Neural cell (in vitro differentiated cells): ENCODE measurements at regions not wholly inside any gene's neighbourhood (a gene's known extent, or its start where the extent isn't known, plus 50 kb on each side); places are given as distances from the start of the nearest gene placed in this dataset.

Source experiments
- H2AFZ ChIP-seq: fragments of 200-600, 300-800 bp; sonication (generic), shearing (Covaris generic); 2 replicates; pipeline ENCODE4 v1.6.0; 2014; ENCODE audit warnings: low read depth, mild to moderate bottlenecking, antibody characterized with exemption, low read length, moderate library complexity
- H3F3A ChIP-seq: fragments of 200-600 bp; shearing (Covaris generic); 2 replicates; pipeline ENCODE4 v1.6.1; 2016; ENCODE audit warnings: mild to moderate bottlenecking, moderate library complexity, mixed read lengths, antibody characterized with exemption, low read length; ENCODE audit not compliant: insufficient read depth, poor library complexity, severe bottlenecking
- H3K27ac ChIP-seq: fragments of 200-600, 300-800 bp; sonication (generic), shearing (Covaris generic); 2 replicates; pipeline ENCODE4 v1.5.1; 2014; ENCODE audit warnings: mild to moderate bottlenecking, low read length, moderate library complexity
- H3K27me3 ChIP-seq: fragments of 300-800, 200-600 bp; sonication (generic), shearing (Covaris generic); 2 replicates; pipeline ENCODE4 v1.6.0; 2014; ENCODE audit warnings: mild to moderate bottlenecking, low read depth, low read length, moderate library complexity; ENCODE audit not compliant: insufficient read depth
- H3K36me3 ChIP-seq: fragments of 300-800, 200-600 bp; sonication (generic), shearing (Covaris generic); 2 replicates; pipeline ENCODE4 v1.5.1; 2014; ENCODE audit warnings: mild to moderate bottlenecking, antibody characterized with exemption, low read length, moderate library complexity; ENCODE audit not compliant: insufficient read depth
- H3K4me2 ChIP-seq: fragments of 300-800, 200-600 bp; sonication (generic), shearing (Covaris generic); 2 replicates; pipeline ENCODE4 v1.6.0; 2014; ENCODE audit warnings: mild to moderate bottlenecking, low read length
- H3K4me3 ChIP-seq: fragments of 300-800, 200-600 bp; sonication (generic), shearing (Covaris generic); 2 replicates; pipeline ENCODE4 v1.5.1; 2014; ENCODE audit warnings: mild to moderate bottlenecking, low read length, moderate library complexity
- H3K79me2 ChIP-seq: fragments of 200-600 bp; shearing (Covaris generic); replicated peaks from 2 replicates; pipeline ENCODE4 v1.6.0; 2014; ENCODE audit warnings: mild to moderate bottlenecking, low read length, moderate library complexity; ENCODE audit not compliant: insufficient read depth
- H3K9ac ChIP-seq: fragments of 300-800, 200-600 bp; sonication (generic), shearing (Covaris generic); 2 replicates; pipeline ENCODE4 v1.6.1; 2016; ENCODE audit warnings: mild to moderate bottlenecking, low read length, mixed read lengths
- H3K9me2 ChIP-seq: fragments of 200-600 bp; shearing (Covaris generic); 2 replicates; pipeline ENCODE4 v1.6.1; 2016; ENCODE audit warnings: mild to moderate bottlenecking, low read length, mixed read lengths; ENCODE audit not compliant: insufficient read depth
- H3K9me3 ChIP-seq: fragments of 200-600, 300-800 bp; sonication (generic), shearing (Covaris generic); 2 replicates; pipeline ENCODE4 v1.6.1; 2016; ENCODE audit warnings: mild to moderate bottlenecking, mixed run types, low read length, moderate library complexity, mixed read lengths
- H4K20me1 ChIP-seq: fragments of 200-600 bp; shearing (Covaris generic); 2 replicates; pipeline ENCODE4 v1.6.1; 2016; ENCODE audit warnings: mild to moderate bottlenecking, mixed run types; ENCODE audit not compliant: insufficient read depth
- EP300 ChIP-seq: fragments of 450-650 bp; conservative IDR thresholded peaks from 2 replicates; pipeline ENCODE4 v1.6.1; 2014; ENCODE audit warnings: antibody characterized with exemption, mild to moderate bottlenecking, moderate library complexity; ENCODE audit not compliant: poor library complexity, severe bottlenecking
- EZH2 ChIP-seq: fragments of 200-600, 300-800 bp; shearing (Covaris generic), sonication (generic); IDR thresholded peaks from 2 replicates; pipeline ENCODE4 v1.6.1; 2014; ENCODE audit warnings: antibody characterized with exemption, low read length, borderline replicate concordance, mild to moderate bottlenecking; ENCODE audit not compliant: insufficient read depth, poor library complexity, severe bottlenecking
- MXI1 ChIP-seq: fragments of 450-650 bp; conservative IDR thresholded peaks from 2 replicates; pipeline ENCODE4 v1.6.1; 2014; ENCODE audit warnings: antibody characterized with exemption, mild to moderate bottlenecking; ENCODE audit not compliant: poor library complexity, severe bottlenecking
- POLR2AphosphoS5 ChIP-seq: IDR thresholded peaks from 2 replicates; pipeline ENCODE4 v1.6.1; 2012
- RAD21 ChIP-seq: fragments of 450-650 bp; conservative IDR thresholded peaks from 2 replicates; pipeline ENCODE4 v1.6.1; 2014; ENCODE audit warnings: antibody characterized with exemption, mild to moderate bottlenecking, moderate library complexity
- SMC3 ChIP-seq: fragments of 450-650 bp; conservative IDR thresholded peaks from 2 replicates; pipeline ENCODE4 v1.6.1; 2014; ENCODE audit warnings: antibody characterized with exemption, mild to moderate bottlenecking, moderate library complexity; ENCODE audit not compliant: poor library complexity
- TAF1 ChIP-seq: IDR thresholded peaks from 2 replicates; pipeline ENCODE4 v1.6.1; 2012; ENCODE audit warnings: low read depth
- TF ChIP-seq, protein P1 (sequence below): fragments of 450-650 bp; IDR thresholded peaks from 2 replicates; pipeline ENCODE4 v1.5.1; 2014; ENCODE audit warnings: antibody characterized with exemption, mild to moderate bottlenecking, moderate library complexity; ENCODE audit not compliant: poor library complexity, severe bottlenecking
- TF ChIP-seq, protein P2 (sequence below): IDR thresholded peaks from 2 replicates; pipeline ENCODE4 v1.6.1; 2012; ENCODE audit warnings: borderline replicate concordance

DNA sequence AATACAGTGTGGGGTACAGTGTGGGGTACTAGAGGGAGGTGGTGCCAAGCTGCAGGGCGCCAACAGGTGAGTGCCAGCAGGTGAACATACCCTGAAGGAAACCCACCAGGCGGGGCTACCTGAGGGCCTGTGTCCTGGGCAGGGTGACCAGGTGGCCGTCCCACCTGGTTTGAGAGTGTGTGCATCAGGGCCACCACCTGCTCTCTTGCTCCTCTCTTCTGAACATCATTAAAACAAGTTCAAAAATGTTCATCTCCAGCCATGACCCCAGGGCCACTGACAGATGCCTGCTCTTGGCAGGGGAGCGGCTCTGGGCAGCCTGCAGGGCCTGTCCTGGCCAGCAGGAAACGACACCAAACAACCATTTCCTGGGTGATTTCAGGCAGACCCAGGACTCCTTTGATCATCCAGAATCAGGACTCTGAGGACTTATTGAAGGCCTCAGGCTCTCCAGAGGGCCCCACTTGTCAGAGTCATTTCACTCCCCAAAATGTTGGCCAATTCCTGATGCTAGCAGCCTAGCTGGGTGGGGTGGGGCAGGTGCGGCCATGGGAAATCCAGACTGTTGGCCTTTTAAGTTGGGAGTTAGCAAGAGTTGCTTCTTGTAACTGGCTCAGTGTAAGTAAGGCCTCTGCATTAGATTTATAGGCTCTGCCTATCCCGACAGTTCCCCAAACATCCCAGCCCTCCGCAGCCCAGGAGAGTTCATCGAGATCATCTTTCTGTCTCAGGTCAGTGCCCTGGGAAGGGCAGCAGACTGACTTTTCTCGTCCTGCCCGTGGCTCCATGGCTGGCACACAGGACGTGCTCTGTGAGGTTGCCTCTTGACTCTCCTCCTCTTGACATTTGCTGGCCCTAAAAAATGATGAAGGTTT is 111.5 kb upstream of the ZNF236 start:
- Histone ChIP-seq H3K9me3 (no peaks in the 10 kb centered on the region), H2AFZ (no peak overlapping the region), H3K27ac (no peak overlapping the region), H3K36me3 (no peaks in the 10 kb centered on the region), H3K9ac (no peak overlapping the region), H4K20me1 (no peaks in the 10 kb centered on the region), H3K4me2 (no peak overlapping the region), H3K4me3 (no peak overlapping the region), H3K9me2 (no peaks in the 10 kb centered on the region), H3K27me3 (no peaks in the 10 kb centered on the region), H3F3A (no peaks in the 10 kb centered on the region), H3K79me2 (no peaks in the 10 kb centered on the region)
- TF ChIP-seq MXI1 (no peak), EP300 (no peak), RAD21 (no peak), POLR2AphosphoS5 (no peak), SMC3 (no peak), TAF1 (no peak), EZH2 (no peak)
- TF ChIP-seq, protein P1, sequence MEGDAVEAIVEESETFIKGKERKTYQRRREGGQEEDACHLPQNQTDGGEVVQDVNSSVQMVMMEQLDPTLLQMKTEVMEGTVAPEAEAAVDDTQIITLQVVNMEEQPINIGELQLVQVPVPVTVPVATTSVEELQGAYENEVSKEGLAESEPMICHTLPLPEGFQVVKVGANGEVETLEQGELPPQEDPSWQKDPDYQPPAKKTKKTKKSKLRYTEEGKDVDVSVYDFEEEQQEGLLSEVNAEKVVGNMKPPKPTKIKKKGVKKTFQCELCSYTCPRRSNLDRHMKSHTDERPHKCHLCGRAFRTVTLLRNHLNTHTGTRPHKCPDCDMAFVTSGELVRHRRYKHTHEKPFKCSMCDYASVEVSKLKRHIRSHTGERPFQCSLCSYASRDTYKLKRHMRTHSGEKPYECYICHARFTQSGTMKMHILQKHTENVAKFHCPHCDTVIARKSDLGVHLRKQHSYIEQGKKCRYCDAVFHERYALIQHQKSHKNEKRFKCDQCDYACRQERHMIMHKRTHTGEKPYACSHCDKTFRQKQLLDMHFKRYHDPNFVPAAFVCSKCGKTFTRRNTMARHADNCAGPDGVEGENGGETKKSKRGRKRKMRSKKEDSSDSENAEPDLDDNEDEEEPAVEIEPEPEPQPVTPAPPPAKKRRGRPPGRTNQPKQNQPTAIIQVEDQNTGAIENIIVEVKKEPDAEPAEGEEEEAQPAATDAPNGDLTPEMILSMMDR, result no peak
- TF ChIP-seq, protein P2, sequence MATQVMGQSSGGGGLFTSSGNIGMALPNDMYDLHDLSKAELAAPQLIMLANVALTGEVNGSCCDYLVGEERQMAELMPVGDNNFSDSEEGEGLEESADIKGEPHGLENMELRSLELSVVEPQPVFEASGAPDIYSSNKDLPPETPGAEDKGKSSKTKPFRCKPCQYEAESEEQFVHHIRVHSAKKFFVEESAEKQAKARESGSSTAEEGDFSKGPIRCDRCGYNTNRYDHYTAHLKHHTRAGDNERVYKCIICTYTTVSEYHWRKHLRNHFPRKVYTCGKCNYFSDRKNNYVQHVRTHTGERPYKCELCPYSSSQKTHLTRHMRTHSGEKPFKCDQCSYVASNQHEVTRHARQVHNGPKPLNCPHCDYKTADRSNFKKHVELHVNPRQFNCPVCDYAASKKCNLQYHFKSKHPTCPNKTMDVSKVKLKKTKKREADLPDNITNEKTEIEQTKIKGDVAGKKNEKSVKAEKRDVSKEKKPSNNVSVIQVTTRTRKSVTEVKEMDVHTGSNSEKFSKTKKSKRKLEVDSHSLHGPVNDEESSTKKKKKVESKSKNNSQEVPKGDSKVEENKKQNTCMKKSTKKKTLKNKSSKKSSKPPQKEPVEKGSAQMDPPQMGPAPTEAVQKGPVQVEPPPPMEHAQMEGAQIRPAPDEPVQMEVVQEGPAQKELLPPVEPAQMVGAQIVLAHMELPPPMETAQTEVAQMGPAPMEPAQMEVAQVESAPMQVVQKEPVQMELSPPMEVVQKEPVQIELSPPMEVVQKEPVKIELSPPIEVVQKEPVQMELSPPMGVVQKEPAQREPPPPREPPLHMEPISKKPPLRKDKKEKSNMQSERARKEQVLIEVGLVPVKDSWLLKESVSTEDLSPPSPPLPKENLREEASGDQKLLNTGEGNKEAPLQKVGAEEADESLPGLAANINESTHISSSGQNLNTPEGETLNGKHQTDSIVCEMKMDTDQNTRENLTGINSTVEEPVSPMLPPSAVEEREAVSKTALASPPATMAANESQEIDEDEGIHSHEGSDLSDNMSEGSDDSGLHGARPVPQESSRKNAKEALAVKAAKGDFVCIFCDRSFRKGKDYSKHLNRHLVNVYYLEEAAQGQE, result no peak

DNA sequence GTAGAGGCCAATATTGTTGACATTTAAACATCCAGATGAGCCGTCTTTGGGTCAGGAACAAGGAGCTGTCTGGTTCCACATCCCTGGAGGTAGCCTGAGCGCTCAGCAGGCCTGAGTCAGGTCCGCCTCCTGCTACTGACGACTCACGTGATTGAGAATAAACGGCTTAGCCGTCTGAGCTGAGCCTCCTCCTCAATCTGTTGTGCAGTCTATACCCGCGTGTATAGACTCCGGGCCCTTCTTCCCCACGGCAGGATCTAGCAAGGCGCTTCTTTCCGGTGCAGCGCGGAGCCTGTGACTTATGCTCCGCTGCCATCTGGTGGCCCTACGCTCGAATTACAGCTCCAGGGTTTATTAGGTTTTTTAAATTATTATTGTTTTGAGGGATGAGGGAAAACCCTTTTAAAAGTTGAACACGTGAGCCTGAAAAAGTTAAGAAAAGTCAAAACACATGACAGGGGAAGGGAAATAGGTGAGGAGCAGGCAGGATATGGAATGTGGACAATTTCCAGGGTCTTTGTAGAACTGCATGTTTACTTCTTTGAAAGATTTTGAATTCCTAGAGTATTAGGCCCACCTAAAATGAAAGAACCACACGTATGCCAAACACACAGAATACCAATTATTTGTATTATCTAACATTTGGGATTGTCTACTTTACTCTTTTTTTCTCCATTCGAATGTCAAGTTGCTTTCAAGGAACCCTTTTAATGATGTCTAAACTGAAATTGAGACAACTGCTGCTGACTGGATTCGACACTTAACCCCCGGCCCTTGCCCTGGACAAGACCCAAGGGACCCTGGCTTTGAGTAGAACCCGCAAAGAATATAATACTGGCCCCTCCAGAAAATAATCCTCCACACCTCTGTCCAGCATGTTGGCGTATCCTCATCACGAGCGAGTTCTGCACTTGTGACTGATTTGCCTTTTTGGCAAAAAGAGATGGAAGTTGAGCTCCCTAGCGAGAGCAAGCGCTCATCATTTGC is 112.4 kb upstream of the ZNF236 start:
- H2AFZ ChIP-seq, result no peak overlapping the region
- no peaks in the 10 kb centered on the region for H3F3A ChIP-seq
- no peaks in the 10 kb centered on the region for H3K36me3 ChIP-seq
- H3K27me3 ChIP-seq, result no peaks in the 10 kb centered on the region
- H3K9me2 ChIP-seq, result no peaks in the 10 kb centered on the region
- TF ChIP-seq EP300 (no peak), MXI1 (peak; percentile 12), POLR2AphosphoS5 (no peak), SMC3 (peak; percentile 99), EZH2 (no peak), RAD21 (peak; percentile 99)
- TF ChIP-seq, protein P1, result peak; percentile 96
- TF ChIP-seq, protein P2, result no peak
- no peaks in the 10 kb centered on the region for H3K9me3 ChIP-seq
- H4K20me1 ChIP-seq, result no peaks in the 10 kb centered on the region
- H3K79me2 ChIP-seq, result no peaks in the 10 kb centered on the region
- no peak overlapping the region for H3K4me3 ChIP-seq
- no peak overlapping the region for H3K4me2 ChIP-seq
- H3K27ac ChIP-seq, result no peak overlapping the region
- H3K9ac ChIP-seq, result no peak overlapping the region
